ENCODE measurements at regions not wholly inside any gene's neighbourhood (a gene's known extent, or its start where the extent isn't known, plus 50 kb on each side); places are given as distances from the start of the nearest gene placed in this dataset.
A peak's percentile ranks its signal among the peaks of the same experiment; 100 is the strongest.

GRCh38 chr13:30135868-30136267 is 171.5 kb downstream of the KATNAL1 start:
- TF ChIP-seq CTCF (conservative IDR thresholded peaks at IDR 0.05; ENCODE audit: control insufficient read depth, insufficient read depth, low read depth, low read length): no peak
- H3K4me3 ChIP-seq (ENCODE audit: control insufficient read depth, low read depth, low read length): no peak overlapping the region
- DNase-seq (ENCODE audit: low read depth): no peak

- H3K4me3 ChIP-seq (ENCODE audit: control insufficient read depth, low read depth, low read length): no peak overlapping the region
- TF ChIP-seq CTCF (conservative IDR thresholded peaks at IDR 0.05; ENCODE audit: control insufficient read depth, insufficient read depth, low read depth, low read length): no peak
- no peak for DNase-seq (ENCODE audit: low read depth)
Measured at GRCh38 chr13:30135351-30135750, 172.0 kb downstream of the KATNAL1 start.

GRCh38 chr13:30134578-30134977 is 172.8 kb downstream of the KATNAL1 start:
- DNase-seq (ENCODE audit: low read depth): no peak
- no peak overlapping the region for H3K4me3 ChIP-seq (ENCODE audit: control insufficient read depth, low read depth, low read length)
- no peak for TF ChIP-seq CTCF (conservative IDR thresholded peaks at IDR 0.05; ENCODE audit: control insufficient read depth, insufficient read depth, low read depth, low read length)

- no peak for TF ChIP-seq CTCF (conservative IDR thresholded peaks at IDR 0.05; ENCODE audit: control insufficient read depth, insufficient read depth, low read depth, low read length)
- no peak for DNase-seq (ENCODE audit: low read depth)
- no peak overlapping the region for H3K4me3 ChIP-seq (ENCODE audit: control insufficient read depth, low read depth, low read length)
Measured at GRCh38 chr13:30133996-30134395, 173.4 kb downstream of the KATNAL1 start.

GRCh38 chr13:30133554-30133912 is 173.8 kb downstream of the KATNAL1 start:
- no peak overlapping the region for H3K4me3 ChIP-seq (ENCODE audit: control insufficient read depth, low read depth, low read length)
- DNase-seq (ENCODE audit: low read depth): no peak
- TF ChIP-seq CTCF (conservative IDR thresholded peaks at IDR 0.05; ENCODE audit: control insufficient read depth, insufficient read depth, low read depth, low read length): no peak

- TF ChIP-seq CTCF (conservative IDR thresholded peaks at IDR 0.05; ENCODE audit: control insufficient read depth, insufficient read depth, low read depth, low read length): peak; percentile 85
- DNase-seq (ENCODE audit: low read depth): peak; percentile 88
- no peak overlapping the region for H3K4me3 ChIP-seq (ENCODE audit: control insufficient read depth, low read depth, low read length)
Measured at GRCh38 chr13:30132623-30133553, 174.5 kb downstream of the KATNAL1 start.
